ENCODE measurements at regions not wholly inside any gene's neighbourhood (a gene's known extent, or its start where the extent isn't known, plus 50 kb on each side); places are given as distances from the start of the nearest gene placed in this dataset.

- DNase-seq (ENCODE audit: low read depth), result no peak
These were observed 543.0 kb downstream of the SPRY1 start for GRCh38 chr4:123939621-123940020.

- no peak for DNase-seq (ENCODE audit: low read depth)
These were observed 544.0 kb downstream of the SPRY1 start for GRCh38 chr4:123940604-123941003.

DNA sequence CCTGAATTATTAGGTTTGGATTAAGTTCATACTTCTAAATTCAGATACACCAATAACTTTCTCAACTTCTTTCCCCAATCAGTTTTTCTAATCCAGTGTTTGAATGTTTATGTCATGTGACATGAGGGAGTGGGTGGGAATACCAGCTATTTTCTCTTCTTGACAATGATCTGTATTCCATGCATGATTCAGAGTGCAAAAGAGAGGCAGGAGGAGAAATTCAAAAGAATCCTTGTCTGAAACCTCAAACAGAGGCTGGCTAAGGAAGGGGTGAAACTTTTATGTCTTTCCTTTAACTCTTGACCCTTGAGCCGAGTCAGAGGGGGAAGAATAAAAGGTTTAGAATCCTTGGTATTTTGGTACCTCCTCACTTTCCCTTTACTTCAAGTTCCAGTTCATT, 544.7 kb downstream of the SPRY1 start:
- DNase-seq (ENCODE audit: low read depth), result no peak

GRCh38 chr4:123943976-123944375, 547.4 kb downstream of the SPRY1 start:
- DNase-seq (ENCODE audit: low read depth), result no peak

- DNase-seq (ENCODE audit: low read depth), result no peak
These were observed 548.7 kb downstream of the SPRY1 start for GRCh38 chr4:123945301-123945700.

- DNase-seq (ENCODE audit: low read depth), result no peak
These were observed 553.9 kb downstream of the SPRY1 start for GRCh38 chr4:123950530-123950929.

- DNase-seq (ENCODE audit: low read depth), result no peak
These were observed 556.1 kb downstream of the SPRY1 start for GRCh38 chr4:123952530-123953274.

DNA sequence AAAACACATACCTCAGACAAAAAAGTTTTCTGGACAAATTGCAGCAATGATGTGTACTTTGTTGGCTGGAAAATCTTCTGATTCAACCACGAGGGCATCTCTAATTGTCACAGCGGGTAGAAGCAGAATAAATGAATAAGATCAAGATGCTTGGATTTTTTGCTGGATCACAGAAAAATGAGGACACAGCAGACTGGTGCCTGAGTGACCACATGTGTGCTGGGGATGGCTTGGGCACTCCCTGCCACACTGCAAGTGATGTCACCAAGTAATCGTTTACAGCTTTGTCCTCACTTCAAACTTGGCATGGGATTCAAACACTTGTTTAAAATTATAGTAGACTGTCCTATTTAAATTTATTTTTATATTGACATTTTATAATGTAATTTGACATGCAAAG, 557.0 kb downstream of the SPRY1 start:
- no peak for DNase-seq (ENCODE audit: low read depth)

DNA sequence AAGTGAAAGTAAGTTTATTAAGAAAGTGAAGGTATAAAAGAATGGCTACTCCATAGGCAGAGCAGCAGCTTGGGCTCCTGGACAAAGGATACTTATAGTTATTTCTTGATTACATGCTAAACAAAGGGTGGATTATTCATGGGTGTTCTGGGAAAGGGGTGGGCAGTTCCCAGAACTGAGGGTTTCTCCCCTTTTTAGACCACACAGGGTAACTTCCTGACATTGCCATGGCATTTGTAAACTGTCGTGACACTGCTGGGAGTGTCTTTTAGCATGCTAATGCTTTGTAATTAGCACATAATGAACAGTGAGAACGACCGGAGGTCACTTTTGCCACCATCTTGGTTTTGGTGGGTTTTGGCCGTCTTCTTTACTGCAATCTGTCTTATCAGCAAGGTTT, 557.6 kb downstream of the SPRY1 start:
- no peak for DNase-seq (ENCODE audit: low read depth)

DNA sequence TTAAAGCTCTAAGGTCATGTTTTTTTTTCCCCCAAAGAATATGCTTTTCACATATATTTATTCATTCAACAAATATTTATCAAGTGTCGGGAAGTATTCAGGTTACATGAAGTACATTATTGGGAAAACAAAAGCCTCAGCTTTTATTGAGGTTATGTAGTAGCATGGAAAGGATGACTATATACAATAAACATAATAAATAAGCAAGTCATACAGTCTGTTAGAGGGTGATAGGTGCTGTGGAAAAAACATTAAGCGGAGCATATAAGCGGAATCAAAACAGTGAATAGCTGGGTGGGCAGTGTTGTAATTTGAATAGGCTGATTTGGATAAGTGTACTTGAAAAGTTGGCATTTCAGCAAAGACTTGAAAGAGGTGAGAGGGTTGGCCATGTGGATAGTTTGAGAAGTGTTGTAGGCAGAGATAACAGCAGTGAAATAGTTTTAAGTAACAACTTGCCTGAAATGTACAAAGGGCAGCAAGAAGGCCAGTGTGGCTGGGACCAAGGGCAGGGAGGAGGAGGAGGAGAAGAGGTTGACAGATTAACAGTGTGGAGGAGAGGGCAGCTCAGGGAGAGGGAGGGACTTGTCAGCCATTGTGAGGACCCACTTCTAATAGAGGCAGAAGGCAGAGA, 558.7 kb downstream of the SPRY1 start:
- DNase-seq (ENCODE audit: low read depth), result no peak

DNA sequence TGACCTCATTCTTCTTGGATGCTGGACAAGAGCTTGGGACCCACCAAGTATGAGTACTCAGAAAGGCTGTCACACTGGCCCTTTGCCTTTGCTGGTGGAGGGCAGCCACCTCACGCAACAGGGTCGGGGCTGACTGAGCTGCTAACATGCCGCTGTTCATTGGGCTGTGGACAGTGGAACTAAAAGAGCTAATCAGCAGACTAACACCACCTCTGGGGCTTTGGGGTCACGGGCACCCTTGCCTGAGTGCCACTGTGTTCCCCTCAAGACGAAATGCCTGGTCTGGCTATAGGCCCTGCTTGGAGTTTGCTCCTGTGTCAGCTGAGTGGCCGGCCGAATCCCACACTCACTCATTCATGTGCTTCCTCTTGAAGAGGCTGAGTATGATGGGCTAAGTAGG, 559.6 kb downstream of the SPRY1 start:
- DNase-seq (ENCODE audit: low read depth), result no peak

GRCh38 chr4:123966990-123967769, 570.6 kb downstream of the SPRY1 start:
- no peak for DNase-seq (ENCODE audit: low read depth)

GRCh38 chr4:123972031-123972430, 575.4 kb downstream of the SPRY1 start:
- no peak for DNase-seq (ENCODE audit: low read depth)

DNA sequence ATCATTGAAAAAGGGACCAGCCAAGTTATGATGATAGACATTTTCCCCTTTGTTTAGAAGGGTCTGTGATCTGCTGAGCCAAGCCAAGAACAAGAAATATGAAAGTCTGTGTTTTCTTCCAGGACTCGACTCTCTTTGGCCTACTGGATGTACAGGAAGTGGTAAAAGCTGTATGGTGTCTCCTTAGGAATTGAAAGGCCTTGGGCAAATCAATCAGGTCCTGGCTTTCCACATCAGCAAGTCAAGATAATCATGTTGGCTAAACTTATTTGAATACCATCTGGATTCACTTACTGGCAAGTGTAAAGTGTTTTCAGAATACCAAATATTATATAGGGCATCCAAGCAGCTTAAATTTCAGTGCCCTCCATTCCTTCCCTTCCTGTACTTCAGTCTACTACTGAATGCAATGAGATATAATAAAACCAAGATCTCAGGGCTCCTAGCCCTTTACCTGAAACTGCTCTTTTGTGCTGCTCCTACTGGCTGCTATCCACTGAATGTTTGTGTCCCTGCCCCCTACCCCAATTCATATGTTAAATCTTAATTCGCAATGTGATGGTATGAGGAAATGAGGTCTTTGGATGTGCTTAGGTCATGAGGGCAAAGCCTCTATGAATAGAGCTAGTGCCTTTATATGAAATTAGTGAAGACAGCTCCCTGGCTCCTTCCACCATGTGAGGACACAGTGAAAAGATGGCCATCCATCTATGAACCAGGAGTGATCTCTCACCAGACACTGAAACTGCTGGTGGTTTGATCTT, 578.0 kb downstream of the SPRY1 start:
- DNase-seq (ENCODE audit: low read depth), result no peak

- DNase-seq (ENCODE audit: low read depth), result no peak
These were observed 579.7 kb downstream of the SPRY1 start for GRCh38 chr4:123976285-123976684.

DNA sequence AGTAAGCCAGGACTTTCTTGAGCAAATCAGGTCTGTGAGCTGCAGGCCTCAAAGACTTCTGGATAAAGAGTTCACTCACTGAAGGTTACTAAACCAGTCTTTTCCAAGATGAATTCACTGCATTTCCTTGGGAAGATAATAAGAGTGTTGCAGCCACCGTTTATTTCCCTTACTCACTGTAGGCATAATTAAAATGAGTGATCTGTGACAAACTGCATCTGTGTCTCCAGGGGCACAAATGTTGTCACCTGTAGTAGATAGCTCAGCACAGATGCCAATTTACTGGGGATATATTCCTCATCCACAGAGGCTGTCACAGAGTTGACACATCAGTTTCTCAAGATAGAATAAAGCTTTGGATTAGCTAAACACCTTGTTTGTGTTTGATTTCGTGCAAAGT, 580.2 kb downstream of the SPRY1 start:
- no peak for DNase-seq (ENCODE audit: low read depth)

- no peak for DNase-seq (ENCODE audit: low read depth)
These were observed 581.1 kb downstream of the SPRY1 start for GRCh38 chr4:123977641-123978081.

GRCh38 chr4:123978637-123979036, 582.0 kb downstream of the SPRY1 start:
- no peak for DNase-seq (ENCODE audit: low read depth)

- DNase-seq (ENCODE audit: low read depth), result no peak
These were observed 584.2 kb downstream of the SPRY1 start for GRCh38 chr4:123980736-123981300.

- DNase-seq (ENCODE audit: low read depth), result no peak
These were observed 588.3 kb downstream of the SPRY1 start for GRCh38 chr4:123984886-123985285.

- DNase-seq (ENCODE audit: low read depth), result no peak
These were observed 589.7 kb downstream of the SPRY1 start for GRCh38 chr4:123986268-123986798.

DNA sequence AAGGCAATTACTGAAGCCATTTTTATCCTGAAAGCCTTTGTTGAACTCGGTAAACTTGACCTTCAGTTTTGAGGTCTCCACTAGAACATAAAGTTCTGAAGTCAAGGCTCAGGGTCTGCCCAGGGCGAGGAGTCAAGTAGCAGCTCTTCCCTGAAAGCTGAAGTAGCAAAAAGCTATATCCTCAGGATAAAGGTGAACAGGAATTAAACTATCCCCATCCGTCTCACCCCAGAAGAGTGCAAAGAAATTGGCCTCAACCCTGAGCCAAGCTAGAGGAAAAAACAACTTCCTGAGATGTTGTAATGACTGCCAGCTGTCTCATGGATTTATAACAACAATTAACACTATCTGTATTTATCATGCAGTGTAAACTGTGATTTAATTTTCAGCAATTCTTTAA, 590.8 kb downstream of the SPRY1 start:
- no peak for DNase-seq (ENCODE audit: low read depth)

Measured in CMK (cell line).